HepG2 (cell line): ENCODE measurements at regions not wholly inside any gene's neighbourhood (a gene's known extent, or its start where the extent isn't known, plus 50 kb on each side); places are given as distances from the start of the nearest gene placed in this dataset.

Source experiments
- IKZF4 ChIP-seq: sonication (generic); formaldehyde crosslinking; IDR thresholded peaks from 2 replicates; pipeline ENCODE4 v1.5.1; 2020; ENCODE audit warnings: borderline replicate concordance, mild to moderate bottlenecking, low read depth, missing genetic modification reagents; ENCODE audit errors: not compliant biosample characterization
- JARID2 ChIP-seq: sonication (generic); formaldehyde crosslinking; IDR thresholded peaks from 2 replicates; pipeline ENCODE4 v1.8.1; 2023; ENCODE audit warnings: missing genetic modification reagents, inconsistent platforms; ENCODE audit not compliant: insufficient replicate concordance
- MED1 ChIP-seq: sonication (generic); formaldehyde crosslinking; IDR thresholded peaks from 2 replicates; pipeline ENCODE4 v1.4.0; 2020; ENCODE audit warnings: missing genetic modification reagents
- PATZ1 ChIP-seq: sonication (generic); formaldehyde crosslinking; IDR thresholded peaks from 2 replicates; pipeline ENCODE4 v1.4.0; 2020; ENCODE audit warnings: missing genetic modification reagents
- PAWR ChIP-seq: sonication (generic); formaldehyde crosslinking; IDR thresholded peaks from 2 replicates; pipeline ENCODE4 v1.4.0; 2020; ENCODE audit warnings: missing genetic modification reagents, mild to moderate bottlenecking, borderline replicate concordance
- PHF5A ChIP-seq: IDR thresholded peaks from one replicate; pipeline ENCODE4 v1.6.1; 2018; ENCODE audit warnings: low read depth, missing genetic modification reagents; ENCODE audit not compliant: unreplicated experiment
- SCMH1 ChIP-seq: sonication (generic); formaldehyde crosslinking; IDR thresholded peaks from 2 replicates; pipeline ENCODE4 v1.9.0; 2021; ENCODE audit warnings: missing genetic modification reagents, mild to moderate bottlenecking, borderline replicate concordance
- SP140L ChIP-seq: sonication (generic); formaldehyde crosslinking; IDR thresholded peaks from 2 replicates; pipeline ENCODE4 v1.4.0; 2020; ENCODE audit warnings: missing genetic modification reagents, borderline replicate concordance
- USF2 ChIP-seq, 2 experiments: sonication (generic) in 1 of 2; formaldehyde crosslinking in 1 of 2; IDR thresholded peaks; 2 replicates each; pipeline versions ENCODE4 v1.5.1 to v1.6.1; 2011 to 2020; ENCODE audit warnings: borderline replicate concordance in 1 of 2, low read depth in 1 of 2, low read length in 1 of 2, mild to moderate bottlenecking in 1 of 2, missing genetic modification reagents in 1 of 2, moderate library complexity in 1 of 2
- ZFP91 ChIP-seq: sonication (generic); formaldehyde crosslinking; IDR thresholded peaks from 2 replicates; pipeline ENCODE4 v1.9.0; 2022; ENCODE audit warnings: missing genetic modification reagents, mild to moderate bottlenecking, borderline replicate concordance
- ZNF589 ChIP-seq: sonication (generic); formaldehyde crosslinking; conservative IDR thresholded peaks from 2 replicates; pipeline ENCODE4 v1.8.0; 2022; ENCODE audit warnings: mild to moderate bottlenecking, moderate library complexity, missing genetic modification reagents
- ZNF607 ChIP-seq: sonication (generic); formaldehyde crosslinking; IDR thresholded peaks from 2 replicates; pipeline ENCODE4 v1.5.1; 2020; ENCODE audit warnings: missing genetic modification reagents, mild to moderate bottlenecking, borderline replicate concordance
- ZNF670 ChIP-seq: sonication (generic); formaldehyde crosslinking; IDR thresholded peaks from 2 replicates; pipeline ENCODE4 v1.8.0; 2022; ENCODE audit warnings: mild to moderate bottlenecking, missing genetic modification reagents, borderline replicate concordance
- ZNF713 ChIP-seq: sonication (generic); formaldehyde crosslinking; IDR thresholded peaks from 2 replicates; pipeline ENCODE4 v1.4.0; 2020; ENCODE audit warnings: mild to moderate bottlenecking, missing genetic modification reagents

GRCh38 chr2:138176862-138177439 lies 212.7 kb downstream of the HNMT start (continued):
- no peak for TF ChIP-seq PATZ1 (CRISPR knock-in tag)
- no peak for TF ChIP-seq ZNF589 (CRISPR knock-in tag)
- TF ChIP-seq ZFP91 (CRISPR knock-in tag), result no peak
- TF ChIP-seq USF2 (IDR thresholded peaks at IDR 0.05; ENCODE audit: low read depth, low read length), result no peak
- peak; percentile 35; the same call in 1 of the 2 replicates for TF ChIP-seq USF2 (CRISPR knock-in tag; IDR thresholded peaks at IDR 0.05; ENCODE audit: borderline replicate concordance)
- no peak for TF ChIP-seq SCMH1
- TF ChIP-seq JARID2 (CRISPR knock-in tag), result no peak
- no peak for TF ChIP-seq ZNF670 (CRISPR knock-in tag)
- no peak for TF ChIP-seq IKZF4 (CRISPR knock-in tag)
- no peak for TF ChIP-seq PHF5A (CRISPR knock-in tag)
- no peak for TF ChIP-seq ZNF713 (CRISPR knock-in tag)
- 0 out of 2 replicates have a peak, but pooled peaks have one; percentile 16 for TF ChIP-seq MED1
- no peak for TF ChIP-seq ZNF607 (CRISPR knock-in tag)
- no peak for TF ChIP-seq PAWR (CRISPR knock-in tag)
- no peak for TF ChIP-seq SP140L (CRISPR knock-in tag)
